ENCODE measurements at regions not wholly inside any gene's neighbourhood (a gene's known extent, or its start where the extent isn't known, plus 50 kb on each side); places are given as distances from the start of the nearest gene placed in this dataset. TPM values are rescaled to one million over a fixed set of nuclear protein-coding genes. Genes with fewer than 3 reads are reported as not detected.

DNA sequence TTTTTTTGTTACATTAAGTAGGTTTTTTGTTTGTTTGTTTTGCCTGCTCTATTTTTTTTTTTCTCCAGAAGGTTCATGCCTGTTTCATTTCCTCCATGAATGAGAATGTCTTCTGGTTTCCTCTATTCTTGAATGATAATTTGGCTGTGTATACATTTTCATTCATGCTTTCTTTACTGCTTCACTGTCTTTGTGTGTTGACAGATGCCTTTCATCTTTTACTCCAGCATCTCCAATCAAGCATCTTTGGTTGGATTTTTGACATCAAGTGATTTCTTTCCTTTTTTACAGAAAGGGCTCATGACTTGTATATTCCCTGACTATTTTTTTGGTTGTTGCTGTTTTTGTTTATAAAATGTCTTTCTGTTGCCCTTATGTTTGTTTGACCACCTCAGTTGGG is 156.5 kb downstream of the MDFIC start:
- no peaks in the 10 kb centered on the region for H3K9me3 ChIP-seq (ENCODE audit: control extremely low read depth in 1 of 3, control insufficient read depth in 2 of 3, insufficient read depth in 1 of 3, low read length in 2 of 3)
- H3K9ac ChIP-seq (ENCODE audit: low read length), result no peak overlapping the region
- H3K36me3 ChIP-seq (replicated peaks in 1 of 2; ENCODE audit: control extremely low read depth in 1 of 2, control insufficient read depth in 1 of 2, extremely low read depth in 1 of 2, insufficient read depth in 2 of 2, low read length in 1 of 2), result no peaks in the 10 kb centered on the region
- Mint-ChIP-seq H3K9me3 (ENCODE audit: insufficient read depth) (no peaks in the 10 kb centered on the region), H3K4me1 (no peaks in the 10 kb centered on the region), H3K4me3 (no peak overlapping the region), H3K27me3 (peaks cover 2% of the 10 kb centered on the region), H3K27ac (no peak overlapping the region)
- intact Hi-C loops (cut with micrococcal nuclease), result no loop called here
- no peak overlapping the region for H3K4me3 ChIP-seq (ENCODE audit: control extremely low read depth in 1 of 5, extremely low read depth in 1 of 5, insufficient read depth in 1 of 5, low read depth in 2 of 5, low read length in 4 of 5)
- TF ChIP-seq EZH2 (IDR thresholded peaks at IDR 0.05; ENCODE audit: borderline replicate concordance, insufficient read depth, low read depth, low read length, poor library complexity, severe bottlenecking), result no peak
- TF ChIP-seq CTCF (IDR thresholded peaks at IDR 0.05), result no peak
- H3K4me2 ChIP-seq (replicated peaks; ENCODE audit: low read depth, low read length, poor library complexity, severe bottlenecking), result no peak overlapping the region
- ChIA-PET POLR2A (no interaction called here), CTCF (no interaction called here)
- H2AFZ ChIP-seq (ENCODE audit: insufficient read depth, low read depth, low read length, poor library complexity, severe bottlenecking), result no peak overlapping the region
- H4K20me1 ChIP-seq (ENCODE audit: control insufficient read depth, insufficient read depth, low read length, poor library complexity, severe bottlenecking), result no peaks in the 10 kb centered on the region
- no peaks in the 10 kb centered on the region for H3K27me3 ChIP-seq (replicated peaks in 1 of 4; ENCODE audit: control extremely low read depth in 1 of 4, control insufficient read depth in 3 of 4, insufficient read depth in 4 of 4, low read length in 3 of 4)
- DNase-seq (no peak), ATAC-seq (ENCODE audit: low read depth) (no peak)
- no peak overlapping the region for H3K27ac ChIP-seq (ENCODE audit: low read length in 2 of 2)
- H3K79me2 ChIP-seq (ENCODE audit: control insufficient read depth, insufficient read depth, low read length), result no peaks in the 10 kb centered on the region
- H3K4me1 ChIP-seq (ENCODE audit: control insufficient read depth in 2 of 2, insufficient read depth in 2 of 2, low read length in 2 of 2), result no peaks in the 10 kb centered on the region

DNA sequence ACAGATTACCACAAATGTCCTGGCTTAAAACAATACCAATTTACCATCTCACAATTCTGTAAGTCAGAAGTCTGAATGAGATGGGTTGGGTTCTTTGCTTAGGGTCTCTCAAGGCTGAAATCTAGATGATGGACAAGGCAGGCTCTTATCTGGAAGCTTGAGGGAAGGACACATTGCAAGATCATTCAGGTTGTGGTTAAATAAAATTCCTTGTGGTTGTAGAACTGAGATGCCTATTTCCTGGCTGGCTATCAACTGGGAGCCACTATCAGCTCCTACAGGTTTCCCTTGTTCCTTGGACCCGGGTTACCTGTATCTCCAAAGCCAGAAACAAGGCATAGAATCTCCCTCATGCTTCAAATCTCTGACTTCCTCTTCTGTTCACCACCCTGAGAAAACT is 148.4 kb downstream of the MDFIC start:
- Histone ChIP-seq H2AFZ (ENCODE audit: insufficient read depth, low read depth, low read length, poor library complexity, severe bottlenecking) (no peak overlapping the region), H3K27ac (ENCODE audit: low read length in 2 of 2) (no peak overlapping the region), H3K79me2 (ENCODE audit: control insufficient read depth, insufficient read depth, low read length) (no peaks in the 10 kb centered on the region), H3K4me2 (replicated peaks; ENCODE audit: low read depth, low read length, poor library complexity, severe bottlenecking) (no peak overlapping the region), H3K27me3 (replicated peaks in 1 of 4; ENCODE audit: control extremely low read depth in 1 of 4, control insufficient read depth in 3 of 4, insufficient read depth in 4 of 4, low read length in 3 of 4) (no peaks in the 10 kb centered on the region), H3K36me3 (replicated peaks in 1 of 2; ENCODE audit: control extremely low read depth in 1 of 2, control insufficient read depth in 1 of 2, extremely low read depth in 1 of 2, insufficient read depth in 2 of 2, low read length in 1 of 2) (no peaks in the 10 kb centered on the region), H3K4me3 (ENCODE audit: control extremely low read depth in 1 of 5, extremely low read depth in 1 of 5, insufficient read depth in 1 of 5, low read depth in 2 of 5, low read length in 4 of 5) (no peak overlapping the region), H3K9ac (ENCODE audit: low read length) (no peak overlapping the region), H3K9me3 (ENCODE audit: control extremely low read depth in 1 of 3, control insufficient read depth in 2 of 3, insufficient read depth in 1 of 3, low read length in 2 of 3) (no peaks in the 10 kb centered on the region), H3K4me1 (ENCODE audit: control insufficient read depth in 2 of 2, insufficient read depth in 2 of 2, low read length in 2 of 2) (no peaks in the 10 kb centered on the region), H4K20me1 (ENCODE audit: control insufficient read depth, insufficient read depth, low read length, poor library complexity, severe bottlenecking) (no peaks in the 10 kb centered on the region)
- 40% methylated on average over 1 of the region's 1 CpG for WGBS (ENCODE audit: insufficient coverage)
- ATAC-seq (ENCODE audit: low read depth) (no peak), DNase-seq (no peak)
- no peak overlapping the region for H3K4me3 Mint-ChIP-seq
- ChIA-PET CTCF (no interaction called here), POLR2A (no interaction called here)
- intact Hi-C loops (cut with micrococcal nuclease), result no loop called here
- H3K4me1 Mint-ChIP-seq, result peaks cover 3% of the 10 kb centered on the region
- H3K9me3 Mint-ChIP-seq (ENCODE audit: insufficient read depth), result no peaks in the 10 kb centered on the region
- TF ChIP-seq EZH2 (IDR thresholded peaks at IDR 0.05; ENCODE audit: borderline replicate concordance, insufficient read depth, low read depth, low read length, poor library complexity, severe bottlenecking), result no peak
- no peak for TF ChIP-seq CTCF (IDR thresholded peaks at IDR 0.05)
- no peak overlapping the region for H3K27ac Mint-ChIP-seq
- H3K27me3 Mint-ChIP-seq, result no peaks in the 10 kb centered on the region

Small RNAs in the stretch of these regions (small RNA-seq; reads per million reads assigned to genes)
- not detected for gene RF00019 (ENCODE audit: insufficient read length, low read depth, low replicate concordance)
- gene SNORA25B (ENCODE audit: insufficient read length, low read depth, low replicate concordance), result not detected
